ENCODE measurements at regions not wholly inside any gene's neighbourhood (a gene's known extent, or its start where the extent isn't known, plus 50 kb on each side); places are given as distances from the start of the nearest gene placed in this dataset.

DNA sequence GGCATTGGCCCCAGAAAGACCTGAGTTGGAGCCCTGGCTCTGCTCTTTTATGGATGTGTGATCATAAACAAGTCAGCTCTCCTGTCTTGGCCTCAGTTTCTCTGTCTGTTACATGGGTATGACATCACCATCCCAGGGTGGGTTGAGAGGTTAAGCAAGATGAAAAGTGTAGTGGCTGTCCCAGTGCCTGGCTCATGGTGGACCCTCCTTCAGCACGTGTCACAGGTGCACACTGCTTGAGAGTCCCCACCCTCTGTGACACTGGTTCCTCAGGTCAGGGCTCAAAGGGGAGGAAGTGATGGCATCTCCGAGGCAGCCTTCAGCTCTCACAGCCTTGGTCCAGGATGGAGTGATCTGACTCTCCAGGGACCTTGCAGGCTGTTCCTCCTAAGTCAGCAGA is 218.4 kb downstream of the HAPSTR1 start:
- TF ChIP-seq TCF12 (IDR thresholded peaks at IDR 0.05; ENCODE audit: low read depth) (no peak), EP300 (IDR thresholded peaks at IDR 0.05; ENCODE audit: borderline replicate concordance) (no peak), RAD21 (IDR thresholded peaks at IDR 0.05; ENCODE audit: low read depth) (no peak), FOXM1 (IDR thresholded peaks at IDR 0.05; ENCODE audit: borderline replicate concordance, low read depth) (no peak), TAF1 (IDR thresholded peaks at IDR 0.05; ENCODE audit: low read depth) (no peak)

Measured in Ishikawa (cell line).